GM18870 (cell line): ENCODE measurements at regions not wholly inside any gene's neighbourhood (a gene's known extent, or its start where the extent isn't known, plus 50 kb on each side); places are given as distances from the start of the nearest gene placed in this dataset.
A peak's percentile ranks its signal among the peaks of the same experiment; 100 is the strongest.

Experiments
- ATAC-seq: cut with Tn5 transposase; IDR thresholded peaks from one replicate; pipeline ENCODE4 v1.9.1; 2021; ENCODE audit warnings: moderate library complexity; ENCODE audit not compliant: unreplicated experiment

GRCh38 chr7:82567356-82567755 lies 123.8 kb upstream of the CACNA2D1 start:
- no peak for ATAC-seq

DNA sequence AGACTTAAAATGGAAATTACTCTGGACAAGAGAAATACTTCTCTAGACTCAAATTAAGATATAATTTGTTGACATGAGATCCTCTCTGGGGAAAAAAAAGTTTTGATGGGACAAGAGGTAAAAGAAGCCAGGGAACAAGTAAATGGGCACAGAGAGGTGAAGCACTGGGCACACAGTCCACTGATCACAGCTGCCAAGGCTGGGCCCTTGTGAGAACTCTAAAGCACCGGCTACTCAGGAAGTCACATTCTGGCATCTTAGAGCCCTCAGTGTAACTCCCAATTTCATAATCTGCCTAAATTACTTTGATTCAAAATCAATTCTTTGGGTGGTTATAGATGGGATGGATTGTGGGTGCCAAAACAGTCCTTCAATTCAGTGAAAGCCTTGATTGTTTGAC lies 123.2 kb upstream of the CACNA2D1 start:
- ATAC-seq: no peak

DNA sequence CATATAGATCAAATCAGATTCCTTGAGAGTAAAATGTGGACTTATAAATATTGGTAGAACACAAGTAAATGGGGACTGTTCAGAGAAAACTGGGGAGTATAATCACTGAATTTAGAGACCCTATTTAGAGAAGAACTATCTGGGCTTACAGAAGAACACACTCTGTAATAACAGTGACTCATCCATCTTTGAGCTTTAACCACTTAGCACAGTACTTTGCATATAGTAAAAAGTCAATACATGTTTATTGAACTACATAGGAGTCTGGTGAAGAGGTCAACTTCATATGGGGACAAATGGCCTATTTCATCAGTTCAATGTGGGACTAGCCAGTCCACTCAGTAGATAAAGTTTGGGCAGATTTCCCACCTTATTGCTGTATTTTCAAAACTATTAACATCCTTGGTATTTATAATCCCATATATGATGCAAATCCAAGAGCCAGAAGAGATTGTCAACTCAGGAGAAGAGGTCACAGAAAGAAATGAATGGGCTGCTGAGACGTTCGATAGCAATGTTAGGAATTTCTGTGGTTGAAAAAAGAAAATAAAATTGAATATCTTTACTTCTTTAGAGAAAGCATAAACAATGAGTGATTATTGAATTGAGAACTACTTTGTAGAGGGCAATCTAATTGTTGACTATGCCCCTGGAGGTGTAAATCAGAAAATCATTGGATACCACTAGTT lies 119.3 kb upstream of the CACNA2D1 start:
- ATAC-seq: no peak

DNA sequence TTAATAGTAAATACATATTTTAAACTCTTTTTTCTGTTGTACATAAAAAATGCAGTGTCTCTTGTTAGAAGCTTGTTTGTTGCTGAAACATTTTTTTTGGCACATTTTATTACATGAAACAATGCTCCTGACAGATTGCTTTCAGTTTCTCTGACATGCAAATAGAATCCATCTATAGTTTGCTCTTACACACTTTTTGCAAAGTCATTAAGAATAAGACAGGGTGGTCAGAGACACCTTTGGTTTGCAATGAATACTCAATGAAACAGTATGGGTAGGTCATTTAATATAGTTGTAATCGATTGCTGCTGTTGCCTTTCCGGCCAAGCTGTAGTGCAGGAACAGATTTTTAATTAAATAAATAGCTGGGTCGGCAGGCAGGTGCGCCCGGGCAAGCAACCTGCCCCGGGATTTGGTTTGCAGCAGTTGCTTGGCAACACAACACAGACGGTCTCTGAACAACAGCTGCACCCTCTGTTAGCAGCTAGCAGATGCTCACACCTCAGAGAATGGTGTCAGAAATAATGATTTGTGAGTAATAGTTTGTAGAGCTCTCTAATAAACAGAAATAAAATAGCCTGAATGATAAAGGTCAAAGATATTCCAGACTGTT lies 115.7 kb upstream of the CACNA2D1 start:
- peak; percentile 55 for ATAC-seq

GRCh38 chr7:82549616-82550285 lies 106.2 kb upstream of the CACNA2D1 start:
- no peak for ATAC-seq

- no peak for ATAC-seq
These were observed 104.6 kb upstream of the CACNA2D1 start for GRCh38 chr7:82548141-82548688.

DNA sequence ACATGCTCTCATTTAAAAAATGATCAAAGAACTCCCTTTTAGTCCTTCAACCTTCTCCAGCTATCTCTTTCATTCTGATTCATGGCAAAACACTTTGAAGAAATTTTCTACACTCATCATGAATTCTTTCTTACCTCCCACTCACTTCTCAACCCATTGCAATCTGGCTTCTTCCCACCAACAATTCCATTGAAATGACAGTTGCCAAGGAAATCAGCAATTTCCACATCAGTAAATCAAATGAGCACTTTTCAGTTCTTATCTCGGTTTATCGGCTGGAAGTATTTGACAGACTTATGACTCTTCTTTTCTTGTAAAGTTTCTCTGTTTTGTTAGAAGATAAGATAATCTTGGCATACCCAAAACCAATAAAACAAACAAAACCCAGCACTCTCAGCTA lies 99.1 kb upstream of the CACNA2D1 start:
- no peak for ATAC-seq

DNA sequence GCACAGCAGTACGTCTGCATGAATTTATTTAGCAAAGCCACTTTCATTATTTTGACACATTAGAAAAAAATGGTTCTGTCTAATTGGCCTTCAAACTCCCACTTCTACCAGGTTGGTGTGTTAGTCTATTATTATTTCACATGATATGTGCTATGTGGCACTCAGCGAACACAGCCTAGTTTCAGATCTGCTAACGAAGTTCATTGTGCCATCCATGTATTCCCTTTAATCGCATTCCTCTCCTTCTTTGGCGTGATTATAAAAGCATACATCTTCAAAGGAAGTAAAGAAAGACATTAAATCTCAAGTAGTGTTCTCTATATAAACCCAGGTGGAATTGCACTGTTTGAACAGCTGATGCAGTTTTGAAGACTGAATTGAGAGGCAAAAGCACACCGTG lies 96.4 kb upstream of the CACNA2D1 start:
- ATAC-seq: no peak

GRCh38 chr7:82534684-82535083 lies 91.1 kb upstream of the CACNA2D1 start:
- ATAC-seq: no peak

DNA sequence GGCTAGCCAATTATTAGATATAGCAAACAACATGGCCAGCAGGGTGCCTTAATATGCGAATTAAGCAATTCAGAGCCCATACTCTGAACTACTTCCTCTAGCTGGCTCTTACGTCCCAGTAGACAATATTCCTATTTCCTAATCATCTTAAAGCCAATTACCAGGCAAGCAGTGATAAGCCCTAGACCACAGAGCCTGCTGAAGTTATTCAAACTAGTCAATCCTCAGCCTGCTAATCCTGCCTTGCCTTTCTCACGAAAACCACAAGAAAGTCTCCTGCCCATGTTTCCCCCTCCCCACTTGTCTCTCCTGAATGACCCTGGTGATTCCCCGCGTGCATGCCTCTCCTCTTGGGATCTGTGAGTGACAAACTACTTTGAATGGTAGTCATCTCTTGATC lies 86.8 kb upstream of the CACNA2D1 start:
- no peak for ATAC-seq

GRCh38 chr7:82528577-82529310 lies 85.2 kb upstream of the CACNA2D1 start:
- no peak for ATAC-seq

DNA sequence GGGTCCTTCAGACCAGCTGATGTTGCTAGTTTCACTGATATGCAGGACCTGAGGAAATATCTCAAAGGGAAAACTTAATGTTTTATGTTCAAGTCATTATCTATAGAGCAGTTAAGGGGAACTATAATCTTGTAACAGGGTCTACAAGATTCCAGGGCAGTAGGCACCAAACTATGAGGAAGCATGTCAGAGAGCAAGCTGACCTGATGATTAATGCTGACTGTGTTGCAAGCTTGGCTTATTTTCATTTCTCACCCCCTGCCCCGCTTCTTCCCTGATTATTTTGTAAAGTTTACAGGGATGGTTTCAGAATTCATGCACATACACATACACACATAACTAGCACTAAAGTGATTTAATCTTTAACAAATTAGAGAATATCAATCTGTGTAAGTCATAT lies 84.3 kb upstream of the CACNA2D1 start:
- no peak for ATAC-seq

GRCh38 chr7:82521906-82522445 lies 78.4 kb upstream of the CACNA2D1 start:
- ATAC-seq: no peak

- ATAC-seq: no peak
These were observed 73.5 kb upstream of the CACNA2D1 start for GRCh38 chr7:82517050-82517449.

GRCh38 chr7:82511542-82511941 lies 68.0 kb upstream of the CACNA2D1 start:
- ATAC-seq: no peak

DNA sequence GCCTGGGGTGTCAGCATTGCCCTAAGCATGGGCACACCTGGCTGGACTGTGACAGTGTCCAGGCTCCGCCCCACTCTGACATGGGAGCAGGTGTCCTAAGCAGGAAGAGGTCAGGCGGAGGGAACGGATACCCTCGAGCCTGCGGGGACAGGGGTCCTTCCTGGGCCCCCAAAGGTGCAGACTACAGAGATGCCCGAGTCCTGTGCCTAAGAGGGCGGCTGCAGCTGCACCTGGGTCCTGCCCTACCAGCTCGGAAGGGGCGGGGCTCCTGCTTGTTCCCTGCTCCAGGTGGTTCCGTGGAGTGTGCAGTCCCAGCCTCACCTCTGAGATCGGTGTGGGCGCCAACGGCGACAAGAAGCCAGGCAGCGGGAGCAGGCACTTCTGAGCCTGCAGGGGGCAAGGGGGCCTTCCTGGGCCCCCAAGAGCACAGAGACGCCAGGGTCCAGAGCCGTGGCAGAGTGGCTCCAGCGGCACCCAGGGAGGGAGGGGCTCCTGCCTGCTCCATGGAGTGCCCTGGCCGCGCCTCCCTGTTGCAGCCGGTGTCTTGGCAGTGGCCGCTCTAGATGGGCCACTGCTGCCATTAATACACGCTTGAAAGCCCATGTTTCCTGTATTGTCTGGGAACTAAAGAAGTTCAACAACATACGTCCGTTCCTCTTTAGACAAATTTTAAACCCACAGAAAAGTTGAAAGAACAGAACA lies 64.5 kb upstream of the CACNA2D1 start:
- no peak for ATAC-seq

DNA sequence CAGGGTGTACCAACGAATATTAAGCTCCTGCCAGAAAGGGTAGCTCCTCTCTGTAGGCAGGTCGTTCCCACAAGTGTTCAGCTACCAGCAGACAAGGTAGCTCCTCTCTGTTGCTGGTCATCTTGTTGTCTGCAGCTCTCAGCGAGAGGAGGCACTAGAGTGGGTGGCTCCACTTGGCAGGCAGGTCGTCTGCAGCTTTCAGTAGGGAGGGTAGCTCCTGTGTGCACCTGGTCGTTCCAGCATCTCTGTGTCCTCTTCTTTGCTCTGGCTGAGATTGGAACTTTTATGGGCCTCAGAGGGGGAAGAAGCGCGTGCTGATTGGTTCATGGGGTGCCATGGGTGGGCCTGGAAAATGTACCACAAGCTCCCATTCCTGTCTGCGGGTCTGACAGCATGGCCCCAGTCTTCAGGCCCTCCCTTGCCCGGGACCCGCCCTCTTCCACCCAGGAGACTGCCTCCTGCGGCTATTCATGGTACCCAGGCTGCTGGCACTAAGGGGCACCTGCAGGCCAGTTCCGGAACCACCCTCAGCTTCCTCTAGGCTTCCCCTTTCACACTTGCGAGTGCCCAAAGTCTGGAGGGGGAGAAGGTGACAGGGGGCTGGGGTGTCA lies 63.9 kb upstream of the CACNA2D1 start:
- no peak for ATAC-seq

DNA sequence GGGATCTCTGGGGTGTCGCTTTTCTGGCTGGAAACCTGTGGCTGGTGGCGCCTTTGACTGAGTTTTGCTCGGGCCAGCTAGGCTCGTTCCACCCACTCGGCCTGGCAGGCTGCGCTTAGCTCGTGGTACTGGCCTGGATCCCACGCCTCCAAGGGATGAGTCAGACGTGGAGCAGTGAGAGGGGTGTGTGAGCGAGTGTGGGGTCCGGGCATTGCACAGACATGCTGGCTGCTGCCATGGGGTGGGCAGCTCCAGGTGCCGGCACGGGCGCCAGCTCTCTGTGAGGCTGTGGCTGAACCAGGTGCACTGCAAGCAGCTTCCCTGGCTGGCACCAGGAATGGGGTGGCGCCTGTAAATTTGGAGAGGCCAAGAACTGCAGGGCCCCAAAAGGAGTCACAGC lies 63.1 kb upstream of the CACNA2D1 start:
- no peak for ATAC-seq

- ATAC-seq: no peak
These were observed 62.6 kb upstream of the CACNA2D1 start for GRCh38 chr7:82506208-82506607.

- ATAC-seq: no peak
These were observed 57.8 kb upstream of the CACNA2D1 start for GRCh38 chr7:82501346-82501745.
